HepG2 (cell line): ENCODE measurements at regions not wholly inside any gene's neighbourhood (a gene's known extent, or its start where the extent isn't known, plus 50 kb on each side); places are given as distances from the start of the nearest gene placed in this dataset.
A peak's percentile ranks its signal among the peaks of the same experiment; 100 is the strongest.

Experiments used
- ATAC-seq: fragments of 200-7000 bp; cut with Tn5 transposase; 3 replicates; pipeline ENCODE4 v1.9.1; 2020; ENCODE audit warnings: mild to moderate bottlenecking, moderate library complexity
- BruUV-seq: library from RNA; stranded (reverse); fragments of 400-500 nt; replicated peaks from 2 replicates; lab custom pipeline; 2021; lab: Mats Ljungman, UMichigan
- CTCF ChIA-PET: fragments of 300-600 bp; formaldehyde crosslinking; extraction: SDS; loops from one replicate; lab custom pipeline; 2021; ENCODE audit warnings: low total read pairs, inconsistent platforms, low intra/inter-chr PET ratio; lab: Yijun Ruan, JAX
- POLR2A ChIA-PET: fragments of 350-600 bp; sonication (Branson Sonifier 250); formaldehyde crosslinking; loops from one replicate; lab custom pipeline; 2020; ENCODE audit warnings: antibody characterized with exemption, inconsistent platforms; lab: Yijun Ruan, JAX
- DNase-seq: peaks from one replicate; pipeline ENCODE4 v3.0.0-alpha.2; 2015; ENCODE audit warnings: low spot score
- FAIRE-seq: peaks from 3 replicates; lab custom pipeline; 2011; peaks lifted over from hg19 to GRCh38; lab: Jason Lieb, UNC
- H2AFZ ChIP-seq: one replicate; pipeline ENCODE4 v1.6.1; 2011; ENCODE audit warnings: low read length, inconsistent platforms
- H3K27ac ChIP-seq: fragments of 300-600 bp; 3 replicates; pipeline ENCODE4 v1.8.0; 2011; ENCODE audit warnings: mixed run types, mild to moderate bottlenecking, mixed read lengths, low read length, inconsistent platforms; ENCODE audit not compliant: insufficient read depth; ENCODE audit errors: extremely low read length
- H3K27me3 ChIP-seq, 2 experiments: fragments of 200-600 bp in 1 of 2; 2 replicates in 1 of 2; 3 replicates in 1 of 2; pipeline versions ENCODE4 v1.6.0 to v1.8.0; 2011; ENCODE audit warnings: low read length in 2 of 2, mild to moderate bottlenecking in 2 of 2, moderate library complexity in 2 of 2, inconsistent platforms in 1 of 2; ENCODE audit not compliant: insufficient read depth in 2 of 2, control insufficient read depth in 1 of 2
- H3K36me3 ChIP-seq, 2 experiments: fragments of 200-600 bp in 1 of 2; replicated peaks in 1 of 2; 2 replicates in 1 of 2; 3 replicates in 1 of 2; pipeline versions ENCODE4 v1.5.1 to v1.8.0; 2011; ENCODE audit warnings: low read length in 2 of 2, inconsistent platforms in 1 of 2; ENCODE audit not compliant: insufficient read depth in 2 of 2, control insufficient read depth in 1 of 2
- H3K4me1 ChIP-seq: 2 replicates; pipeline ENCODE4 v1.5.1; 2012; ENCODE audit warnings: low read length, inconsistent platforms; ENCODE audit not compliant: insufficient read depth
- H3K4me2 ChIP-seq: 2 replicates; pipeline ENCODE4 v1.6.0; 2011; ENCODE audit warnings: low read depth, low read length, inconsistent platforms
- H3K4me3 ChIP-seq, 3 experiments: fragments of 200-600 bp in 1 of 3; sonication (generic), shearing (Covaris generic) in 1 of 3; replicated peaks in 1 of 3; 2 replicates each; pipeline ENCODE4 v1.5.1; 2011 to 2016; ENCODE audit warnings: low read length in 3 of 3, inconsistent platforms in 2 of 3, low read depth in 2 of 3, mild to moderate bottlenecking in 2 of 3, control low read depth in 1 of 3, mixed read lengths in 1 of 3; ENCODE audit not compliant: insufficient read depth in 1 of 3
- H3K79me2 ChIP-seq: one replicate; pipeline ENCODE4 v1.6.1; 2011; ENCODE audit warnings: low read length, inconsistent platforms; ENCODE audit not compliant: insufficient read depth
- H3K9ac ChIP-seq: 2 replicates; pipeline ENCODE4 v1.6.0; 2011; ENCODE audit warnings: mild to moderate bottlenecking, low read depth, low read length, inconsistent platforms; ENCODE audit not compliant: insufficient read depth
- H3K9me3 ChIP-seq: 2 replicates; pipeline ENCODE4 v1.5.1; 2012; ENCODE audit warnings: mild to moderate bottlenecking, low read length
- H4K20me1 ChIP-seq: 2 replicates; pipeline ENCODE4 v1.6.0; 2011; ENCODE audit warnings: inconsistent platforms, mild to moderate bottlenecking, low read length, moderate library complexity; ENCODE audit not compliant: insufficient read depth
- AGO2 ChIP-seq: fragments of 200-400 bp; formaldehyde crosslinking; optimal IDR thresholded peaks from 2 replicates; pipeline ENCODE3; 2017; ENCODE audit warnings: mild to moderate bottlenecking, low read depth, low read length, moderate library complexity
- CENPT ChIP-seq: sonication (generic); formaldehyde crosslinking; IDR thresholded peaks from 2 replicates; pipeline ENCODE4 v1.8.0; 2022; ENCODE audit warnings: low read depth, mild to moderate bottlenecking, moderate library complexity, missing genetic modification reagents
- DNMT1 ChIP-seq: sonication (generic); formaldehyde crosslinking; IDR thresholded peaks from 2 replicates; pipeline ENCODE4 v1.5.1; 2020; ENCODE audit warnings: mild to moderate bottlenecking, missing genetic modification reagents
- ONECUT2 ChIP-seq: sonication (generic); formaldehyde crosslinking; IDR thresholded peaks from 2 replicates; pipeline ENCODE4 v1.4.0; 2020; ENCODE audit warnings: missing genetic modification reagents
- RBFOX2 ChIP-seq: fragments of 200-400 bp; formaldehyde crosslinking; IDR thresholded peaks from 2 replicates; pipeline ENCODE4 v1.6.1; 2017; ENCODE audit warnings: low read depth, mild to moderate bottlenecking, low read length
- STAG1 ChIP-seq: sonication (generic); formaldehyde crosslinking; IDR thresholded peaks from 2 replicates; pipeline ENCODE4 v1.4.0; 2020; ENCODE audit warnings: missing genetic modification reagents
- ZFY ChIP-seq: sonication (generic); formaldehyde crosslinking; IDR thresholded peaks from 2 replicates; pipeline ENCODE4 v1.4.0; 2020; ENCODE audit warnings: missing genetic modification reagents
- WGBS: methylation state at CpG from one replicate; pipeline ENCODE4 v1.1.6; 2017; ENCODE audit warnings: low lambda C conversion rate; 5-methylcytosine and 5-hydroxymethylcytosine counted together
- in situ Hi-C: cut with HindIII; loops from 2 replicates; pipeline ENCODE4 v1.10.0; 2017; ENCODE audit warnings: low pct_unique_long_range_greater_than_20kb; ENCODE audit not compliant: extremely low pct_ligation_motif_present
- intact Hi-C: fragments of 100-400 bp; cut with micrococcal nuclease; formaldehyde crosslinking; loops from one replicate; pipeline ENCODE4 v1.10.0; 2022; ENCODE audit not compliant: unreplicated experiment
- TF ChIP-seq, protein P1 (sequence below): sonication (generic); formaldehyde crosslinking; IDR thresholded peaks from 2 replicates; pipeline ENCODE4 v1.5.0; 2020; ENCODE audit warnings: mild to moderate bottlenecking, missing genetic modification reagents, moderate library complexity

DNA sequence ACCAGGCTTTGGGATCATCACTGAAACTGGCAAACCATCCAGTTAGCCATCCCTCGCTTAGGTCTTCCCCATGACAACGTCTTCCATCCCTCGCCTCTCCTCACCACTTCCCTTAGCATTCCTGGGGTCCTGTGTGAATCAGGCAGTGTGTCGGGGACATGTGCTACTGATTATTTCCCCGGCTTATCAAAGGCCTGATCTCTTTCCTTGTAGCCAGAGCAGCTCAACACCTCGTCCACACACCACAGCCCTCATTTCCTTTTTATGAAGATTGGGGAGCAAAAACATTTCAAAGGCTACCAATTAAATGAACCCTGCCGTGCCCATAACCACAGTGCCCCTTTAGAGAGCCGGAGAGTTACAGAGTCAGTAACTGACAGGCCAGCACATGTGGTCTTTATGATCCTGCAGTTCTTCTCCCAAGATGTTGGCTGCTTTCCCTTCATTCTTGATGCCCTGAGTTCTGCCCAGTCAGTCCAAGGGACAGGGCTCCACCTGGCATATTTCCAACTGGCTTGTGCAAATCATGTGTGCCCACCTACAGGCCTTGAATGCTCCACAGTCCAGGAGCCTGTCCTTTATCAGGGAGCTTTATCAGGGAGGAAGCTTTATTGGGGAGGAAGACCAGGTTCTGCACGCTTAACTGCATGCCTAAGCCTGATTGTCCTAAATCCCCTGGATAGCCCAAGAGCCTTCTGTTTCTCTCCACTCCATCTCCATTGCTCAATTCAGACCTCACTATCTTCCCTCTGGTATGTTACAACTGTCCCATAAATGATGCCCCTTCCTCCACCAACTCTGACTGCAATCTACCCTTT, 343.1 kb downstream of the CYRIA start (continued):
- no peak for TF ChIP-seq ZFY

DNA sequence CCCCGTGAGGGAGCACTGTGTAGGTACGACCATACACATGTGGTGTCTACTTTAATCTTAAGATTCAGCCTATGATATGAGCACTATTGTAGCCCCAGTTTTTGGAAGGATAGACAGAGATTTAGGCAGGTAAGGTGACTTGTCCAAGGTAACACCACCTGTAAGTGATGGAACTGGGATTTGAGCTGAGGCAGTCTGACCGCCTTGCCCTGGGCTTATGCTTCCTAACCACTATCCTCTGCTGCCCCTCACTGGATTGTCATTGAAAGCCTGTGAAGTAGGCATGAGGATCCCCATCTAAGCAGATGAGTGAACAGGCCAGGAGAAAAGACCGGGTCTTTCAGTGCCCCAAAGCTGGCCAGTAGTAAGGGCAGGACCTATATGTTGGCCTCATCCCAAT, 343.8 kb downstream of the CYRIA start:
- CTCF ChIA-PET = no interaction called here
- no peaks in the 10 kb centered on the region for H3K9me3 ChIP-seq
- H3K4me2 ChIP-seq = no peak overlapping the region
- TF ChIP-seq, protein P1, sequence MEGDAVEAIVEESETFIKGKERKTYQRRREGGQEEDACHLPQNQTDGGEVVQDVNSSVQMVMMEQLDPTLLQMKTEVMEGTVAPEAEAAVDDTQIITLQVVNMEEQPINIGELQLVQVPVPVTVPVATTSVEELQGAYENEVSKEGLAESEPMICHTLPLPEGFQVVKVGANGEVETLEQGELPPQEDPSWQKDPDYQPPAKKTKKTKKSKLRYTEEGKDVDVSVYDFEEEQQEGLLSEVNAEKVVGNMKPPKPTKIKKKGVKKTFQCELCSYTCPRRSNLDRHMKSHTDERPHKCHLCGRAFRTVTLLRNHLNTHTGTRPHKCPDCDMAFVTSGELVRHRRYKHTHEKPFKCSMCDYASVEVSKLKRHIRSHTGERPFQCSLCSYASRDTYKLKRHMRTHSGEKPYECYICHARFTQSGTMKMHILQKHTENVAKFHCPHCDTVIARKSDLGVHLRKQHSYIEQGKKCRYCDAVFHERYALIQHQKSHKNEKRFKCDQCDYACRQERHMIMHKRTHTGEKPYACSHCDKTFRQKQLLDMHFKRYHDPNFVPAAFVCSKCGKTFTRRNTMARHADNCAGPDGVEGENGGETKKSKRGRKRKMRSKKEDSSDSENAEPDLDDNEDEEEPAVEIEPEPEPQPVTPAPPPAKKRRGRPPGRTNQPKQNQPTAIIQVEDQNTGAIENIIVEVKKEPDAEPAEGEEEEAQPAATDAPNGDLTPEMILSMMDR (CRISPR knock-in tag) = peak; percentile 53
- TF ChIP-seq CENPT (no peak), ONECUT2 (CRISPR knock-in tag) (no peak), STAG1 (CRISPR knock-in tag) (peak; percentile 59), DNMT1 (CRISPR knock-in tag) (no peak), AGO2 (no peak), RBFOX2 (no peak)
- TF ChIP-seq, all 625 proteins: peak for 2
- Histone ChIP-seq H3K4me3 (no peak overlapping the region), H3K27me3 (peaks cover 0 to 6% of the 10 kb centered on the region in 2 experiments; a peak in 1 of 5 replicates), H2AFZ (no peak overlapping the region), H3K9ac (no peak overlapping the region), H3K27ac (no peak overlapping the region), H3K4me1 (no peaks in the 10 kb centered on the region), H3K79me2 (no peaks in the 10 kb centered on the region), H4K20me1 (no peaks in the 10 kb centered on the region), H3K36me3 (no peaks in the 10 kb centered on the region)
- peak; percentile 44; the same call in 2 of the 3 replicates for ATAC-seq
- no peak for DNase-seq
- FAIRE-seq = no peak
- BruUV-seq = no TSS peak
- WGBS = 71% methylated on average over 4 of the region's 4 CpGs
- POLR2A ChIA-PET = no interaction called here
- in situ Hi-C loops = no loop called here
- intact Hi-C loops = no loop called here
